Endodermal cell (in vitro differentiated cells): ENCODE measurements at regions not wholly inside any gene's neighbourhood (a gene's known extent, or its start where the extent isn't known, plus 50 kb on each side); places are given as distances from the start of the nearest gene placed in this dataset.
"Not testable (repeated sequence)": the region's sequence is repeated elsewhere in the genome, so short reads cannot be mapped to it uniquely, and the experiment has no call there.

Experiments used
- DNase-seq: peaks from one replicate; pipeline ENCODE4 v3.0.0-alpha.2; 2017
- H3K27ac ChIP-seq: 2 replicates; pipeline ENCODE4 v1.5.1; 2013; ENCODE audit warnings: mild to moderate bottlenecking, low read depth, low read length, moderate library complexity
- H3K27me3 ChIP-seq: 2 replicates; pipeline ENCODE4 v1.6.1; 2013; ENCODE audit warnings: mild to moderate bottlenecking, low read length, moderate library complexity; ENCODE audit not compliant: insufficient read depth, control insufficient read depth, poor library complexity, severe bottlenecking
- H3K36me3 ChIP-seq: 2 replicates; pipeline ENCODE4 v1.7.0; 2013; ENCODE audit warnings: mild to moderate bottlenecking, low read length, moderate library complexity; ENCODE audit not compliant: control insufficient read depth, insufficient read depth
- H3K4me1 ChIP-seq: one replicate; pipeline ENCODE4 v1.7.0; 2013; ENCODE audit warnings: low read length; ENCODE audit not compliant: control insufficient read depth, insufficient read depth
- H3K4me3 ChIP-seq: 2 replicates; pipeline ENCODE4 v1.5.1; 2013; ENCODE audit warnings: mild to moderate bottlenecking, low read length, moderate library complexity
- H3K9ac ChIP-seq: 2 replicates; pipeline ENCODE4 v1.6.1; 2013; ENCODE audit warnings: mild to moderate bottlenecking, low read length, moderate library complexity; ENCODE audit not compliant: poor library complexity, severe bottlenecking; ENCODE audit errors: extremely low read depth
- H3K9me3 ChIP-seq: 2 replicates; pipeline ENCODE4 v1.6.1; 2013; ENCODE audit warnings: mild to moderate bottlenecking, low read length, moderate library complexity; ENCODE audit not compliant: control insufficient read depth
- H3K27ac Mint-ChIP-seq: 2 replicates; pipeline ENCODE4 v1.8.0; 2020; ENCODE audit warnings: mixed read lengths
- H3K27me3 Mint-ChIP-seq: 2 replicates; pipeline ENCODE4 v1.8.0; 2021; ENCODE audit warnings: mild to moderate bottlenecking, mixed read lengths; ENCODE audit not compliant: insufficient read depth
- H3K36me3 Mint-ChIP-seq: 2 replicates; pipeline ENCODE4 v1.8.0; 2020; ENCODE audit warnings: low read depth, mixed read lengths
- H3K4me1 Mint-ChIP-seq: 2 replicates; pipeline ENCODE4 v1.8.0; 2020; ENCODE audit warnings: mixed read lengths
- H3K4me3 Mint-ChIP-seq: 2 replicates; pipeline ENCODE4 v1.8.0; 2020; ENCODE audit warnings: mild to moderate bottlenecking, moderate library complexity, mixed read lengths
- H3K9me3 Mint-ChIP-seq: 2 replicates; pipeline ENCODE4 v1.8.0; 2020; ENCODE audit warnings: mild to moderate bottlenecking, mixed read lengths
- CTCF ChIP-seq: fragments of 200-600 bp; sonication (generic); conservative IDR thresholded peaks from 2 replicates; pipeline ENCODE4 v1.5.0; 2021; ENCODE audit warnings: antibody characterized with exemption, mild to moderate bottlenecking
- WGBS, 2 experiments: methylation state at CpG; one replicate each; pipeline versions ENCODE4 v1.1.5 to v1.1.7; 2013; ENCODE audit warnings: missing lambda C conversion rate in 2 of 2, mixed read lengths in 1 of 2; ENCODE audit not compliant: insufficient coverage in 1 of 2, insufficient read length in 1 of 2; 5-methylcytosine and 5-hydroxymethylcytosine counted together

- peaks cover 67% of the 10 kb centered on the region for H3K27me3 Mint-ChIP-seq
- H3K9me3 Mint-ChIP-seq = no peaks in the 10 kb centered on the region
- H3K9me3 ChIP-seq = no peaks in the 10 kb centered on the region
- peak overlapping the region; percentile 62 for H3K4me3 Mint-ChIP-seq
- H3K4me1 ChIP-seq = peaks cover 4% of the 10 kb centered on the region
- no peak overlapping the region for H3K27ac ChIP-seq
- DNase-seq = peak; percentile 89
- H3K36me3 ChIP-seq = peaks cover 4% of the 10 kb centered on the region
- H3K4me1 Mint-ChIP-seq = peaks cover 21% of the 10 kb centered on the region
- peak overlapping the region; percentile 81 for H3K4me3 ChIP-seq
- peaks cover 9% of the 10 kb centered on the region for H3K36me3 Mint-ChIP-seq
- WGBS, 2 experiments = 2% methylated on average over 24 to 60 of the region's 69 CpGs
- H3K27ac Mint-ChIP-seq = no peak overlapping the region
- no peak overlapping the region for H3K9ac ChIP-seq
- peaks cover 55% of the 10 kb centered on the region for H3K27me3 ChIP-seq
- TF ChIP-seq CTCF = no peak
Measured at GRCh38 chr17:64781014-64781756, 119.1 kb upstream of the SMURF2 start.

GRCh38 chr17:64780096-64781013 lies 118.2 kb upstream of the SMURF2 start:
- Histone ChIP-seq H3K36me3 (no peaks in the 10 kb centered on the region), H3K9me3 (no peaks in the 10 kb centered on the region), H3K27me3 (peaks cover 63% of the 10 kb centered on the region), H3K9ac (no peak overlapping the region), H3K27ac (no peak overlapping the region), H3K4me3 (peak overlapping the region; percentile 81), H3K4me1 (peaks cover 4% of the 10 kb centered on the region)
- Mint-ChIP-seq H3K27ac (no peak overlapping the region), H3K36me3 (peaks cover 4% of the 10 kb centered on the region), H3K9me3 (no peaks in the 10 kb centered on the region), H3K4me3 (peak overlapping the region; percentile 62), H3K4me1 (peaks cover 21% of the 10 kb centered on the region), H3K27me3 (peaks cover 75% of the 10 kb centered on the region)
- DNase-seq = peak; percentile 98
- TF ChIP-seq CTCF = no peak
- WGBS, 2 experiments = 1 to 3% methylated on average over 21 to 69 of the region's 69 CpGs

GRCh38 chr17:64779376-64780095 lies 117.4 kb upstream of the SMURF2 start:
- no peaks in the 10 kb centered on the region for H3K36me3 Mint-ChIP-seq
- Histone ChIP-seq H3K4me3 (peak overlapping the region; percentile 81), H3K36me3 (no peaks in the 10 kb centered on the region), H3K27me3 (peaks cover 72% of the 10 kb centered on the region), H3K27ac (no peak overlapping the region), H3K4me1 (peaks cover 4% of the 10 kb centered on the region), H3K9ac (no peak overlapping the region), H3K9me3 (no peaks in the 10 kb centered on the region)
- H3K27me3 Mint-ChIP-seq = peaks cover 83% of the 10 kb centered on the region
- no peak overlapping the region for H3K27ac Mint-ChIP-seq
- 8 to 20% methylated on average over 13 to 43 of the region's 43 CpGs for WGBS, 2 experiments
- peak; percentile 81 for DNase-seq
- no peaks in the 10 kb centered on the region for H3K9me3 Mint-ChIP-seq
- peak overlapping the region; percentile 62 for H3K4me3 Mint-ChIP-seq
- peaks cover 21% of the 10 kb centered on the region for H3K4me1 Mint-ChIP-seq
- no peak for TF ChIP-seq CTCF

GRCh38 chr17:64779098-64779375 lies 116.9 kb upstream of the SMURF2 start:
- peak overlapping the region; percentile 25 for H3K4me3 Mint-ChIP-seq
- H3K27ac Mint-ChIP-seq, H3K4me3 ChIP-seq, H3K27ac ChIP-seq, H3K9me3 Mint-ChIP-seq, DNase-seq, H3K36me3 ChIP-seq, H3K36me3 Mint-ChIP-seq, H3K9me3 ChIP-seq, H3K9ac ChIP-seq, H3K4me1 ChIP-seq: not testable (repeated sequence)
- H3K4me1 Mint-ChIP-seq = peaks cover 21% of the 10 kb centered on the region
- H3K27me3 Mint-ChIP-seq = peaks cover 84% of the 10 kb centered on the region
- H3K27me3 ChIP-seq = peaks cover 72% of the 10 kb centered on the region
- WGBS, 2 experiments = 29 to 30% methylated on average over 4 to 13 of the region's 13 CpGs
